ENCODE measurements at regions not wholly inside any gene's neighbourhood (a gene's known extent, or its start where the extent isn't known, plus 50 kb on each side); places are given as distances from the start of the nearest gene placed in this dataset.

DNA sequence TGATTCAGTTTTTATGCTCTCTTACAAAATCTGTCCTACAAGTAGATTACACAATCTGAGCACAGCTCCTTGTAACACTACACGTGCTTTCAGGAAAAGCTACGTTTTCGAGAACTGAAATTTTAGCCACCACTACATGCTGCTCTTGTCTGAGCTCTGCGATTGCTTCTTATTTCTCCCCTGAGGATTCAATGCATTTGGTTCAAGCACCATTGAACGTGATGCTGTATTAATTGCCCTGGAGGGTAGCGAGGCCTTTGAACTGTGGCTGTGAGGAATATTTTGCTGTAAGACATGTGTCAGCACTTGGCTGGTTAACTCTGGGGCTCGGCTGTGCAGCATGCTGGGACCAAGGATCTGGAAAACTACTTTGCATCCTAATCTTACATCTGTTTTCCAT lies 405.8 kb downstream of the EPHA4 start:
- Mint-ChIP-seq H3K36me3 (no peaks in the 10 kb centered on the region), H3K27ac (no peak overlapping the region), H3K9me3 (peaks cover 6% of the 10 kb centered on the region), H3K4me1 (peaks cover 6% of the 10 kb centered on the region), H3K27me3 (ENCODE audit: low read depth) (no peaks in the 10 kb centered on the region), H3K4me3 (no peak overlapping the region)
- ChIA-PET CTCF (no interaction called here), POLR2A (no interaction called here)
- TF ChIP-seq NFE2L1 (CRISPR knock-in tag; IDR thresholded peaks at IDR 0.05): no peak
- TF ChIP-seq ZNF138 (CRISPR knock-in tag; conservative IDR thresholded peaks at IDR 0.05): no peak
- TF ChIP-seq, protein P1, sequence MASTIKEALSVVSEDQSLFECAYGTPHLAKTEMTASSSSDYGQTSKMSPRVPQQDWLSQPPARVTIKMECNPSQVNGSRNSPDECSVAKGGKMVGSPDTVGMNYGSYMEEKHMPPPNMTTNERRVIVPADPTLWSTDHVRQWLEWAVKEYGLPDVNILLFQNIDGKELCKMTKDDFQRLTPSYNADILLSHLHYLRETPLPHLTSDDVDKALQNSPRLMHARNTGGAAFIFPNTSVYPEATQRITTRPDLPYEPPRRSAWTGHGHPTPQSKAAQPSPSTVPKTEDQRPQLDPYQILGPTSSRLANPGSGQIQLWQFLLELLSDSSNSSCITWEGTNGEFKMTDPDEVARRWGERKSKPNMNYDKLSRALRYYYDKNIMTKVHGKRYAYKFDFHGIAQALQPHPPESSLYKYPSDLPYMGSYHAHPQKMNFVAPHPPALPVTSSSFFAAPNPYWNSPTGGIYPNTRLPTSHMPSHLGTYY (CRISPR knock-in tag; IDR thresholded peaks at IDR 0.05): no peak
- TF ChIP-seq JUN (CRISPR knock-in tag; IDR thresholded peaks at IDR 0.05): no peak
- TF ChIP-seq, protein P2, sequence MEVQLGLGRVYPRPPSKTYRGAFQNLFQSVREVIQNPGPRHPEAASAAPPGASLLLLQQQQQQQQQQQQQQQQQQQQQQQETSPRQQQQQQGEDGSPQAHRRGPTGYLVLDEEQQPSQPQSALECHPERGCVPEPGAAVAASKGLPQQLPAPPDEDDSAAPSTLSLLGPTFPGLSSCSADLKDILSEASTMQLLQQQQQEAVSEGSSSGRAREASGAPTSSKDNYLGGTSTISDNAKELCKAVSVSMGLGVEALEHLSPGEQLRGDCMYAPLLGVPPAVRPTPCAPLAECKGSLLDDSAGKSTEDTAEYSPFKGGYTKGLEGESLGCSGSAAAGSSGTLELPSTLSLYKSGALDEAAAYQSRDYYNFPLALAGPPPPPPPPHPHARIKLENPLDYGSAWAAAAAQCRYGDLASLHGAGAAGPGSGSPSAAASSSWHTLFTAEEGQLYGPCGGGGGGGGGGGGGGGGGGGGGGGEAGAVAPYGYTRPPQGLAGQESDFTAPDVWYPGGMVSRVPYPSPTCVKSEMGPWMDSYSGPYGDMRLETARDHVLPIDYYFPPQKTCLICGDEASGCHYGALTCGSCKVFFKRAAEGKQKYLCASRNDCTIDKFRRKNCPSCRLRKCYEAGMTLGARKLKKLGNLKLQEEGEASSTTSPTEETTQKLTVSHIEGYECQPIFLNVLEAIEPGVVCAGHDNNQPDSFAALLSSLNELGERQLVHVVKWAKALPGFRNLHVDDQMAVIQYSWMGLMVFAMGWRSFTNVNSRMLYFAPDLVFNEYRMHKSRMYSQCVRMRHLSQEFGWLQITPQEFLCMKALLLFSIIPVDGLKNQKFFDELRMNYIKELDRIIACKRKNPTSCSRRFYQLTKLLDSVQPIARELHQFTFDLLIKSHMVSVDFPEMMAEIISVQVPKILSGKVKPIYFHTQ (CRISPR knock-in tag; IDR thresholded peaks at IDR 0.05): no peak
- TF ChIP-seq NR2C2 (CRISPR knock-in tag; IDR thresholded peaks at IDR 0.05): no peak
- TF ChIP-seq, protein P3, sequence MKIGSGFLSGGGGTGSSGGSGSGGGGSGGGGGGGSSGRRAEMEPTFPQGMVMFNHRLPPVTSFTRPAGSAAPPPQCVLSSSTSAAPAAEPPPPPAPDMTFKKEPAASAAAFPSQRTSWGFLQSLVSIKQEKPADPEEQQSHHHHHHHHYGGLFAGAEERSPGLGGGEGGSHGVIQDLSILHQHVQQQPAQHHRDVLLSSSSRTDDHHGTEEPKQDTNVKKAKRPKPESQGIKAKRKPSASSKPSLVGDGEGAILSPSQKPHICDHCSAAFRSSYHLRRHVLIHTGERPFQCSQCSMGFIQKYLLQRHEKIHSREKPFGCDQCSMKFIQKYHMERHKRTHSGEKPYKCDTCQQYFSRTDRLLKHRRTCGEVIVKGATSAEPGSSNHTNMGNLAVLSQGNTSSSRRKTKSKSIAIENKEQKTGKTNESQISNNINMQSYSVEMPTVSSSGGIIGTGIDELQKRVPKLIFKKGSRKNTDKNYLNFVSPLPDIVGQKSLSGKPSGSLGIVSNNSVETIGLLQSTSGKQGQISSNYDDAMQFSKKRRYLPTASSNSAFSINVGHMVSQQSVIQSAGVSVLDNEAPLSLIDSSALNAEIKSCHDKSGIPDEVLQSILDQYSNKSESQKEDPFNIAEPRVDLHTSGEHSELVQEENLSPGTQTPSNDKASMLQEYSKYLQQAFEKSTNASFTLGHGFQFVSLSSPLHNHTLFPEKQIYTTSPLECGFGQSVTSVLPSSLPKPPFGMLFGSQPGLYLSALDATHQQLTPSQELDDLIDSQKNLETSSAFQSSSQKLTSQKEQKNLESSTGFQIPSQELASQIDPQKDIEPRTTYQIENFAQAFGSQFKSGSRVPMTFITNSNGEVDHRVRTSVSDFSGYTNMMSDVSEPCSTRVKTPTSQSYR (CRISPR knock-in tag; IDR thresholded peaks at IDR 0.05): no peak
- TF ChIP-seq, protein P4, sequence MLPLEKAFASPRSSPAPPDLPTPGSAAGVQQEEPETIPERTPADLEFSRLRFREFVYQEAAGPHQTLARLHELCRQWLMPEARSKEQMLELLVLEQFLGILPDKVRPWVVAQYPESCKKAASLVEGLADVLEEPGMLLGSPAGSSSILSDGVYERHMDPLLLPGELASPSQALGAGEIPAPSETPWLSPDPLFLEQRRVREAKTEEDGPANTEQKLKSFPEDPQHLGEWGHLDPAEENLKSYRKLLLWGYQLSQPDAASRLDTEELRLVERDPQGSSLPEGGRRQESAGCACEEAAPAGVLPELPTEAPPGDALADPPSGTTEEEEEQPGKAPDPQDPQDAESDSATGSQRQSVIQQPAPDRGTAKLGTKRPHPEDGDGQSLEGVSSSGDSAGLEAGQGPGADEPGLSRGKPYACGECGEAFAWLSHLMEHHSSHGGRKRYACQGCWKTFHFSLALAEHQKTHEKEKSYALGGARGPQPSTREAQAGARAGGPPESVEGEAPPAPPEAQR (CRISPR knock-in tag; IDR thresholded peaks at IDR 0.05): no peak
- TF ChIP-seq, protein P5, sequence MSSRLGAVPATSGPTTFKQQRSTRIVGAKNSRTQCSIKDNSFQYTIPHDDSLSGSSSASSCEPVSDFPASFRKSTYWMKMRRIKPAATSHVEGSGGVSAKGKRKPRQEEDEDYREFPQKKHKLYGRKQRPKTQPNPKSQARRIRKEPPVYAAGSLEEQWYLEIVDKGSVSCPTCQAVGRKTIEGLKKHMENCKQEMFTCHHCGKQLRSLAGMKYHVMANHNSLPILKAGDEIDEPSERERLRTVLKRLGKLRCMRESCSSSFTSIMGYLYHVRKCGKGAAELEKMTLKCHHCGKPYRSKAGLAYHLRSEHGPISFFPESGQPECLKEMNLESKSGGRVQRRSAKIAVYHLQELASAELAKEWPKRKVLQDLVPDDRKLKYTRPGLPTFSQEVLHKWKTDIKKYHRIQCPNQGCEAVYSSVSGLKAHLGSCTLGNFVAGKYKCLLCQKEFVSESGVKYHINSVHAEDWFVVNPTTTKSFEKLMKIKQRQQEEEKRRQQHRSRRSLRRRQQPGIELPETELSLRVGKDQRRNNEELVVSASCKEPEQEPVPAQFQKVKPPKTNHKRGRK (CRISPR knock-in tag; IDR thresholded peaks at IDR 0.05; ENCODE audit: borderline replicate concordance): no peak
- TF ChIP-seq GRHL2 (CRISPR knock-in tag; IDR thresholded peaks at IDR 0.05; ENCODE audit: insufficient replicate concordance, severe bottlenecking): no peak
- TF ChIP-seq ZNF423 (CRISPR knock-in tag; IDR thresholded peaks at IDR 0.05): no peak
- TF ChIP-seq, protein P6, sequence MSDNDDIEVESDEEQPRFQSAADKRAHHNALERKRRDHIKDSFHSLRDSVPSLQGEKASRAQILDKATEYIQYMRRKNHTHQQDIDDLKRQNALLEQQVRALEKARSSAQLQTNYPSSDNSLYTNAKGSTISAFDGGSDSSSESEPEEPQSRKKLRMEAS (CRISPR knock-in tag; IDR thresholded peaks at IDR 0.05): no peak
- TF ChIP-seq FOXK1 (CRISPR knock-in tag; IDR thresholded peaks at IDR 0.05): no peak
- TF ChIP-seq, protein P7, sequence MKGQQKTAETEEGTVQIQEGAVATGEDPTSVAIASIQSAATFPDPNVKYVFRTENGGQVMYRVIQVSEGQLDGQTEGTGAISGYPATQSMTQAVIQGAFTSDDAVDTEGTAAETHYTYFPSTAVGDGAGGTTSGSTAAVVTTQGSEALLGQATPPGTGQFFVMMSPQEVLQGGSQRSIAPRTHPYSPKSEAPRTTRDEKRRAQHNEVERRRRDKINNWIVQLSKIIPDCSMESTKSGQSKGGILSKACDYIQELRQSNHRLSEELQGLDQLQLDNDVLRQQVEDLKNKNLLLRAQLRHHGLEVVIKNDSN (CRISPR knock-in tag; IDR thresholded peaks at IDR 0.05): no peak
- no peak for TF ChIP-seq RELA (CRISPR knock-in tag; IDR thresholded peaks at IDR 0.05; ENCODE audit: borderline replicate concordance)
- no peak for TF ChIP-seq IRF2 (CRISPR knock-in tag; IDR thresholded peaks at IDR 0.05; ENCODE audit: borderline replicate concordance, low read depth)
- ATAC-seq (no peak), DNase-seq (ENCODE audit: low spot score) (no peak)

Measured in WTC11 (cell line).